OCI-LY1 (cell line): ENCODE measurements at regions not wholly inside any gene's neighbourhood (a gene's known extent, or its start where the extent isn't known, plus 50 kb on each side); places are given as distances from the start of the nearest gene placed in this dataset.

Experiments
- H2AFZ ChIP-seq: fragments of 200-600 bp; sonication (generic), shearing (Covaris generic); 2 replicates; pipeline ENCODE4 v1.6.0; 2014; ENCODE audit warnings: antibody characterized with exemption, mild to moderate bottlenecking, low read length
- H3F3A ChIP-seq: fragments of 200-600 bp; sonication (generic), shearing (Covaris generic); 2 replicates; pipeline ENCODE4 v1.6.0; 2014; ENCODE audit warnings: mild to moderate bottlenecking, antibody characterized with exemption, low read length, moderate library complexity; ENCODE audit not compliant: insufficient read depth
- H3K27ac ChIP-seq: fragments of 200-600 bp; sonication (generic); 2 replicates; pipeline ENCODE4 v1.5.1; 2014; ENCODE audit warnings: low read length, mixed run types, mild to moderate bottlenecking, low read depth; ENCODE audit not compliant: poor library complexity, severe bottlenecking
- H3K27me3 ChIP-seq: fragments of 200-600 bp; sonication (generic); 2 replicates; pipeline ENCODE4 v1.6.0; 2014; ENCODE audit warnings: antibody characterized with exemption, mild to moderate bottlenecking, low read length, moderate library complexity; ENCODE audit not compliant: insufficient read depth
- H3K36me3 ChIP-seq: fragments of 200-600 bp; sonication (generic); 2 replicates; pipeline ENCODE4 v1.6.1; 2014; ENCODE audit warnings: mild to moderate bottlenecking, antibody characterized with exemption, low read length, moderate library complexity, mixed read lengths; ENCODE audit not compliant: insufficient read depth
- H3K4me1 ChIP-seq: fragments of 200-600 bp; sonication (generic); 2 replicates; pipeline ENCODE4 v1.5.1; 2014; ENCODE audit warnings: mild to moderate bottlenecking, low read length, moderate library complexity; ENCODE audit not compliant: insufficient read depth, severe bottlenecking
- H3K4me2 ChIP-seq: fragments of 200-600 bp; sonication (generic), shearing (Covaris generic); 2 replicates; pipeline ENCODE4 v1.6.1; 2014; ENCODE audit warnings: low read length
- H3K4me3 ChIP-seq: fragments of 200-600 bp; sonication (generic); 2 replicates; pipeline ENCODE4 v1.5.1; 2014; ENCODE audit warnings: low read length, low read depth, mild to moderate bottlenecking, mixed read lengths; ENCODE audit not compliant: poor library complexity, severe bottlenecking
- H3K79me2 ChIP-seq: fragments of 200-600 bp; shearing (Covaris generic); 2 replicates; pipeline ENCODE4 v1.6.1; 2016; ENCODE audit warnings: mixed run types, low read length, mixed read lengths; ENCODE audit not compliant: insufficient read depth
- H3K9ac ChIP-seq: fragments of 200-600 bp; sonication (generic), shearing (Covaris generic); 2 replicates; pipeline ENCODE4 v1.6.1; 2014; ENCODE audit warnings: mild to moderate bottlenecking, low read length, mixed read lengths
- H3K9me2 ChIP-seq: fragments of 200-600 bp; sonication (generic), shearing (Covaris generic); 2 replicates; pipeline ENCODE4 v1.6.1; 2014; ENCODE audit warnings: low read depth, mild to moderate bottlenecking, low read length, mixed read lengths
- H3K9me3 ChIP-seq: fragments of 200-600 bp; shearing (Covaris generic); 2 replicates; pipeline ENCODE4 v1.6.1; 2014; ENCODE audit warnings: low read length, mixed read lengths
- H4K20me1 ChIP-seq: fragments of 200-600 bp; sonication (generic), shearing (Covaris generic); 2 replicates; pipeline ENCODE4 v1.6.0; 2016; ENCODE audit warnings: mild to moderate bottlenecking, low read length; ENCODE audit not compliant: insufficient read depth
- EZH2 ChIP-seq: fragments of 200-600 bp; sonication (generic), shearing (Covaris generic); IDR thresholded peaks from 2 replicates; pipeline ENCODE4 v1.8.0; 2017; ENCODE audit warnings: borderline replicate concordance, mixed run types, mild to moderate bottlenecking, antibody characterized with exemption, low read length, moderate library complexity, mixed read lengths
- TF ChIP-seq, protein P1 (sequence below): fragments of 200-600 bp; sonication (generic), shearing (Covaris generic); IDR thresholded peaks from 2 replicates; pipeline ENCODE4 v1.5.1; 2017; ENCODE audit warnings: mild to moderate bottlenecking, antibody characterized with exemption, low read length, moderate library complexity, mixed read lengths

DNA sequence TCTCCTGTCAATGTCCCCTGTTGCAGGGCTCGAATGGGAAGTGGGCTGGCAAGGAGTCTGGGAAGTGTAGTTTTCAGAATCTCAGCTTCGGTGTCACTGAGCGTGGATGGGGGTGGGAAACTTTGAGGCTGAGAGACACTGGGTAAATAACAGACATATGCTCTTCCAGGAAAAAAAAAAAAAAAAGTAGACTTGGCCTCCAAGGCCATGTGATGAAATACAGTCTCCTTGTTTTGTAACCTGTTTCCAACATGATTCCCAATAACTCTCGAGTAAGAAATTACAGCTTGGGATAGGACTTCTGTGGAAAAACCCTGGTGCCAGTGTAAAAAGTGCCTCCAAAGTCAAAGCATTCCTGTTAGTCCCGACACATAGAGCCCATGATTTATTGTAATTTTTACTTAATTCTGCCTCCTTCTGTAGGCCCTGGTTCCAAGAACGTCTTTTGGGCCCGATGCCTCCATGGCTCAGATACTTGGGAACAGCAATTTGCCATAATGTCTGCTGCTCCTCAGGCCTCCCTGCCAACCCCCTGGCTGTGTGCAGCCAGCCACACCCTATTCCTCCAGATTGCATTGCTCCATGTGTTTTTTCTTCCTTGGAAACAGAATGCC, 119.5 kb upstream of the TNC start:
- no peak overlapping the region for H3K4me3 ChIP-seq
- H3K9me2 ChIP-seq, result no peaks in the 10 kb centered on the region
- no peaks in the 10 kb centered on the region for H3K9me3 ChIP-seq
- no peak for TF ChIP-seq EZH2
- TF ChIP-seq, protein P1, sequence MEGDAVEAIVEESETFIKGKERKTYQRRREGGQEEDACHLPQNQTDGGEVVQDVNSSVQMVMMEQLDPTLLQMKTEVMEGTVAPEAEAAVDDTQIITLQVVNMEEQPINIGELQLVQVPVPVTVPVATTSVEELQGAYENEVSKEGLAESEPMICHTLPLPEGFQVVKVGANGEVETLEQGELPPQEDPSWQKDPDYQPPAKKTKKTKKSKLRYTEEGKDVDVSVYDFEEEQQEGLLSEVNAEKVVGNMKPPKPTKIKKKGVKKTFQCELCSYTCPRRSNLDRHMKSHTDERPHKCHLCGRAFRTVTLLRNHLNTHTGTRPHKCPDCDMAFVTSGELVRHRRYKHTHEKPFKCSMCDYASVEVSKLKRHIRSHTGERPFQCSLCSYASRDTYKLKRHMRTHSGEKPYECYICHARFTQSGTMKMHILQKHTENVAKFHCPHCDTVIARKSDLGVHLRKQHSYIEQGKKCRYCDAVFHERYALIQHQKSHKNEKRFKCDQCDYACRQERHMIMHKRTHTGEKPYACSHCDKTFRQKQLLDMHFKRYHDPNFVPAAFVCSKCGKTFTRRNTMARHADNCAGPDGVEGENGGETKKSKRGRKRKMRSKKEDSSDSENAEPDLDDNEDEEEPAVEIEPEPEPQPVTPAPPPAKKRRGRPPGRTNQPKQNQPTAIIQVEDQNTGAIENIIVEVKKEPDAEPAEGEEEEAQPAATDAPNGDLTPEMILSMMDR, result no peak
- H4K20me1 ChIP-seq, result no peaks in the 10 kb centered on the region
- H3K9ac ChIP-seq, result no peak overlapping the region
- H2AFZ ChIP-seq, result no peak overlapping the region
- H3K27ac ChIP-seq, result no peak overlapping the region
- H3K27me3 ChIP-seq, result no peaks in the 10 kb centered on the region
- no peak overlapping the region for H3K4me2 ChIP-seq
- H3K36me3 ChIP-seq, result no peaks in the 10 kb centered on the region
- no peaks in the 10 kb centered on the region for H3K4me1 ChIP-seq
- no peaks in the 10 kb centered on the region for H3K79me2 ChIP-seq
- H3F3A ChIP-seq, result no peaks in the 10 kb centered on the region

DNA sequence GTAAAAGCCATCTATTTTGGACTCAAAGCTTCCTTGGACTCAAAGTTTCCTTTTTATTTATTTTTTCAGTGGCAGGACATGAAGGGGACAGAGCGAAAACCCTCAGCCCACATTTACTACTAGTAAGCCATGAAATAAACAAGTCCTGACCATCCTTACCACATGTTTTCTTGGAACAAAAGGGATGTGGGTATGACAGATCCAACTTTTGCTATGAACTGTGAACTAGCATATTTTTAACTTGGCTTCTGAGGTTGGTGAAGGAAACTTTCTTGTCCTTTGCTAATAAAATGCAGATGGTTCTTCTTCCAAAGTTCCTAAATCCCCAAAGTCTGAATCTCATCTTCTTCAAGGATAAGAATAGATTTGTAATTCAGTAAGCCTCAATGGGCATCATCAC, 122.7 kb upstream of the TNC start:
- no peaks in the 10 kb centered on the region for H3K9me3 ChIP-seq
- no peaks in the 10 kb centered on the region for H3K79me2 ChIP-seq
- no peaks in the 10 kb centered on the region for H3K27me3 ChIP-seq
- no peak overlapping the region for H3K4me3 ChIP-seq
- H3K9me2 ChIP-seq, result no peaks in the 10 kb centered on the region
- H3K27ac ChIP-seq, result no peak overlapping the region
- H4K20me1 ChIP-seq, result no peaks in the 10 kb centered on the region
- no peaks in the 10 kb centered on the region for H3K4me1 ChIP-seq
- no peak overlapping the region for H3K4me2 ChIP-seq
- no peak overlapping the region for H3K9ac ChIP-seq
- H2AFZ ChIP-seq, result no peak overlapping the region
- no peaks in the 10 kb centered on the region for H3F3A ChIP-seq
- TF ChIP-seq EZH2, result no peak
- TF ChIP-seq, protein P1, result no peak
- no peaks in the 10 kb centered on the region for H3K36me3 ChIP-seq

DNA sequence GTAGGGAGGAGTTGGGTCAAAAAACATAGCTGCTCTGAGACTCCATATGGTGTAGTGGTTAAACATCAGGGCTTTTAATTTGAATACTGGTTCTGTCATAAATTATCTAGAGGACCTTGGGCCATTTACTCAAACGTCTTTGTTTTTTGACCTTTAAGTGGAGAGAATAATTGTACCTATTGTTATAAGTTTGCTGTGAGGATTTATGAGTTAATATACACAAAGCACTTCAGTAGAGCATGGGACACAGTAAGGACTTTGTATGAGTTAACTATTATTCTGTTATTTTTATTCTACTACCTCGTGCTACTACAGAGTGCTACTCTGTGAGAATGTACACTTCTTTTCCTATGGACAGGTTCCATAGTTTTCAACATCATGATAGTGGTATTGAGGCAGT, 123.7 kb upstream of the TNC start:
- no peaks in the 10 kb centered on the region for H3F3A ChIP-seq
- no peaks in the 10 kb centered on the region for H3K4me1 ChIP-seq
- H3K9me3 ChIP-seq, result no peaks in the 10 kb centered on the region
- no peaks in the 10 kb centered on the region for H4K20me1 ChIP-seq
- no peak overlapping the region for H3K9ac ChIP-seq
- no peaks in the 10 kb centered on the region for H3K36me3 ChIP-seq
- H3K9me2 ChIP-seq, result no peaks in the 10 kb centered on the region
- TF ChIP-seq, protein P1, result no peak
- no peak for TF ChIP-seq EZH2
- H3K79me2 ChIP-seq, result no peaks in the 10 kb centered on the region
- no peak overlapping the region for H3K4me3 ChIP-seq
- no peaks in the 10 kb centered on the region for H3K27me3 ChIP-seq
- no peak overlapping the region for H3K27ac ChIP-seq
- H3K4me2 ChIP-seq, result no peak overlapping the region
- no peak overlapping the region for H2AFZ ChIP-seq
